K562 (cell line): ENCODE measurements at regions not wholly inside any gene's neighbourhood (a gene's known extent, or its start where the extent isn't known, plus 50 kb on each side); places are given as distances from the start of the nearest gene placed in this dataset.

ENCODE experiments used
- COPS2 ChIP-seq: fragments of 450-650 bp; conservative IDR thresholded peaks from 2 replicates; pipeline ENCODE4 v1.6.1; 2016; ENCODE audit warnings: mild to moderate bottlenecking, moderate library complexity
- GABPA ChIP-seq: fragments of 200-800 bp; sonication (Bioruptor generic); conservative IDR thresholded peaks from 2 replicates; pipeline ENCODE4 v1.6.1; 2016; ENCODE audit warnings: low read depth, missing genetic modification characterization, missing compliant biosample characterization
- GATA2 ChIP-seq: sonication (generic); formaldehyde crosslinking; IDR thresholded peaks from 2 replicates; pipeline ENCODE4 v1.4.0; 2020; ENCODE audit warnings: mild to moderate bottlenecking, missing genetic modification reagents
- HDAC3 ChIP-seq: fragments of 450-650 bp; IDR thresholded peaks from 2 replicates; pipeline ENCODE4 v1.6.1; 2018; ENCODE audit warnings: borderline replicate concordance, mild to moderate bottlenecking, moderate library complexity; ENCODE audit not compliant: partially characterized antibody
- HNRNPH1 ChIP-seq: fragments of 200-400 bp; formaldehyde crosslinking; optimal IDR thresholded peaks from 2 replicates; pipeline ENCODE3; 2017; ENCODE audit warnings: low read depth, mild to moderate bottlenecking, low read length, moderate library complexity
- JUN ChIP-seq, 2 experiments: sonication (generic) in 1 of 2; formaldehyde crosslinking in 1 of 2; IDR thresholded peaks; 2 replicates each; pipeline versions ENCODE4 v1.6.1 to v1.8.0; 2012 to 2022; ENCODE audit warnings: borderline replicate concordance in 2 of 2, mild to moderate bottlenecking in 2 of 2, improper control_type of control experiment in 1 of 2, low read depth in 1 of 2, low read length in 1 of 2, missing genetic modification reagents in 1 of 2
- MGA ChIP-seq: fragments of 450-650 bp; IDR thresholded peaks from 2 replicates; pipeline ENCODE4 v1.6.1; 2016; ENCODE audit warnings: mild to moderate bottlenecking, moderate library complexity
- MITF ChIP-seq: IDR thresholded peaks from 2 replicates; pipeline ENCODE4 v1.6.1; 2014; ENCODE audit warnings: antibody characterized with exemption
- NONO ChIP-seq, 2 experiments: fragments of 200-400 bp in 1 of 2; fragments of 450-650 bp in 1 of 2; formaldehyde crosslinking in 1 of 2; IDR thresholded peaks; 2 replicates each; pipeline ENCODE4 v1.6.1; 2017; ENCODE audit warnings: low read depth in 2 of 2, mild to moderate bottlenecking in 2 of 2, moderate library complexity in 2 of 2, low read length in 1 of 2
- PHF8 ChIP-seq: fragments of 200-600 bp; sonication (generic); IDR thresholded peaks from 2 replicates; pipeline ENCODE4 v1.6.1; 2012; ENCODE audit warnings: mixed run types, mild to moderate bottlenecking, inconsistent platforms, low read length, moderate library complexity, borderline replicate concordance
- SIN3B ChIP-seq: fragments of 450-650 bp; IDR thresholded peaks from 2 replicates; pipeline ENCODE4 v1.6.1; 2017; ENCODE audit warnings: low read depth, mild to moderate bottlenecking, moderate library complexity
- SREBF1 ChIP-seq: fragments of 150-350 bp; IDR thresholded peaks from 2 replicates; pipeline ENCODE4 v1.6.1; 2014; ENCODE audit warnings: antibody characterized with exemption, low read depth, low read length, borderline replicate concordance
- TAL1 ChIP-seq: fragments of 450-650 bp; IDR thresholded peaks from 2 replicates; pipeline ENCODE4 v1.6.1; 2016; ENCODE audit warnings: mild to moderate bottlenecking
- ZBTB7A ChIP-seq: IDR thresholded peaks from 2 replicates; pipeline ENCODE4 v1.6.1; 2011; ENCODE audit warnings: low read depth, mild to moderate bottlenecking, low read length, moderate library complexity, borderline replicate concordance; ENCODE audit not compliant: control insufficient read depth
- ZEB2 ChIP-seq: fragments of 450-650 bp; IDR thresholded peaks from 2 replicates; pipeline ENCODE4 v1.6.1; 2016
- ZNF41 ChIP-seq: fragments of 250-450 bp; sonication (Bioruptor Pico); conservative IDR thresholded peaks from 2 replicates; pipeline ENCODE4 v1.4.0; 2020; ENCODE audit warnings: mild to moderate bottlenecking
- ZNF586 ChIP-seq: fragments of 450-650 bp; formaldehyde crosslinking; conservative IDR thresholded peaks from 2 replicates; pipeline ENCODE4 v1.4.0; 2020; ENCODE audit warnings: mild to moderate bottlenecking, moderate library complexity

- TF ChIP-seq GABPA (tag) (no peak), SREBF1 (no peak), MGA (peak; percentile 67), MITF (no peak), SIN3B (peak; percentile 73), PHF8 (peak; percentile 28; the same call in 1 of the 2 replicates), ZBTB7A (no peak), ZEB2 (no peak), ZNF586 (no peak), HDAC3 (no peak), ZNF41 (CRISPR knock-in tag) (0 out of 2 replicates have a peak, but pooled peaks have one; percentile 45), GATA2 (CRISPR knock-in tag) (no peak), TAL1 (no peak; the same call in 1 of the 2 replicates), JUN (IDR thresholded peaks at IDR 0.05; ENCODE audit: borderline replicate concordance, low read depth, low read length) (no peak), JUN (CRISPR knock-in tag; IDR thresholded peaks at IDR 0.05; ENCODE audit: borderline replicate concordance) (no peak), NONO (IDR thresholded peaks at IDR 0.05; ENCODE audit: low read depth in 2 of 2, low read length in 1 of 2) (no peak), HNRNPH1 (no peak), COPS2 (no peak)
These were observed 146.3 kb downstream of the GPR85 start (continued) for GRCh38 chr7:112940314-112940732.
